WTC11 (cell line): ENCODE measurements at regions not wholly inside any gene's neighbourhood (a gene's known extent, or its start where the extent isn't known, plus 50 kb on each side); places are given as distances from the start of the nearest gene placed in this dataset.

Source experiments
- ATAC-seq: fragments of 200-7000 bp; cut with Tn5 transposase; 2 replicates; pipeline ENCODE4 v1.10.0; 2021; ENCODE audit warnings: mild to moderate bottlenecking, moderate library complexity
- CTCF ChIA-PET: fragments of 300-600 bp; sonication (Branson Sonifier 250); formaldehyde crosslinking; loops from one replicate; lab custom pipeline; 2021; ENCODE audit warnings: antibody characterized with exemption; lab: Charles Lee
- POLR2A ChIA-PET: fragments of 350-600 bp; sonication (Branson Sonifier 250); formaldehyde crosslinking; loops from one replicate; lab custom pipeline; 2021; ENCODE audit warnings: antibody characterized with exemption; lab: Charles Lee
- DNase-seq: peaks from one replicate; pipeline ENCODE4 v3.0.0; 2021; ENCODE audit warnings: low spot score
- H3K27ac Mint-ChIP-seq: 2 replicates; pipeline ENCODE4 v1.8.0; 2021; ENCODE audit warnings: mixed read lengths
- H3K27me3 Mint-ChIP-seq: 2 replicates; pipeline ENCODE4 v1.8.0; 2021; ENCODE audit warnings: low read depth, mild to moderate bottlenecking, moderate library complexity, mixed read lengths
- H3K36me3 Mint-ChIP-seq: 2 replicates; pipeline ENCODE4 v1.8.0; 2021; ENCODE audit warnings: mixed read lengths
- H3K4me1 Mint-ChIP-seq: 2 replicates; pipeline ENCODE4 v1.8.0; 2022; ENCODE audit warnings: mixed read lengths
- H3K4me3 Mint-ChIP-seq: 2 replicates; pipeline ENCODE4 v1.8.0; 2021; ENCODE audit warnings: mild to moderate bottlenecking, moderate library complexity, mixed read lengths
- H3K9me3 Mint-ChIP-seq: 2 replicates; pipeline ENCODE4 v1.8.0; 2021; ENCODE audit warnings: mixed read lengths
- CBFB ChIP-seq: sonication (generic); formaldehyde crosslinking; IDR thresholded peaks from 2 replicates; pipeline ENCODE4 v1.8.1; 2022; ENCODE audit warnings: mild to moderate bottlenecking, low read depth, missing genetic modification reagents
- CREM ChIP-seq: sonication (generic); formaldehyde crosslinking; IDR thresholded peaks from 2 replicates; pipeline ENCODE4 v1.8.1; 2022; ENCODE audit warnings: mild to moderate bottlenecking, missing genetic modification reagents, moderate library complexity
- ESRRA ChIP-seq: sonication (generic); formaldehyde crosslinking; IDR thresholded peaks from 2 replicates; pipeline ENCODE4 v1.8.1; 2022; ENCODE audit warnings: mild to moderate bottlenecking, missing genetic modification reagents, borderline replicate concordance
- FOXJ3 ChIP-seq: sonication (generic); formaldehyde crosslinking; IDR thresholded peaks from 2 replicates; pipeline ENCODE4 v1.9.0; 2021; ENCODE audit warnings: missing genetic modification reagents, mild to moderate bottlenecking, borderline replicate concordance
- IRF1 ChIP-seq: sonication (generic); formaldehyde crosslinking; IDR thresholded peaks from 2 replicates; pipeline ENCODE4 v1.8.0; 2023; ENCODE audit warnings: missing genetic modification reagents
- MYBL2 ChIP-seq: sonication (generic); formaldehyde crosslinking; IDR thresholded peaks from 2 replicates; pipeline ENCODE4 v1.8.1; 2023; ENCODE audit warnings: mild to moderate bottlenecking, moderate library complexity, missing genetic modification reagents
- NFATC4 ChIP-seq: fragments of 250-450 bp; sonication (Bioruptor Pico); IDR thresholded peaks from 2 replicates; pipeline ENCODE4 v1.9.0; 2021; ENCODE audit warnings: mild to moderate bottlenecking
- NFE2L1 ChIP-seq: sonication (generic); formaldehyde crosslinking; IDR thresholded peaks from 2 replicates; pipeline ENCODE4 v1.8.1; 2023; ENCODE audit warnings: missing genetic modification reagents
- NFYB ChIP-seq: sonication (generic); formaldehyde crosslinking; conservative IDR thresholded peaks from 2 replicates; pipeline ENCODE4 v1.8.0; 2022; ENCODE audit warnings: low read depth, missing genetic modification reagents
- OVOL2 ChIP-seq: fragments of 250-450 bp; sonication (Bioruptor Pico); IDR thresholded peaks from 2 replicates; pipeline ENCODE4 v1.9.0; 2021; ENCODE audit warnings: mild to moderate bottlenecking, borderline replicate concordance
- RORB ChIP-seq: fragments of 250-450 bp; sonication (Bioruptor Pico); IDR thresholded peaks from 2 replicates; pipeline ENCODE4 v1.9.0; 2021; ENCODE audit warnings: mild to moderate bottlenecking
- SMAD3 ChIP-seq: sonication (generic); formaldehyde crosslinking; IDR thresholded peaks from 2 replicates; pipeline ENCODE4 v1.8.0; 2022; ENCODE audit warnings: missing genetic modification reagents, mild to moderate bottlenecking, borderline replicate concordance
- SP1 ChIP-seq: sonication (generic); formaldehyde crosslinking; conservative IDR thresholded peaks from 2 replicates; pipeline ENCODE4 v1.8.1; 2022; ENCODE audit warnings: missing genetic modification reagents
- TEAD1 ChIP-seq: sonication (generic); formaldehyde crosslinking; IDR thresholded peaks from 2 replicates; pipeline ENCODE4 v1.8.0; 2022; ENCODE audit warnings: mild to moderate bottlenecking, missing genetic modification reagents
- TP53 ChIP-seq: sonication (generic); formaldehyde crosslinking; IDR thresholded peaks from 2 replicates; pipeline ENCODE4 v1.8.1; 2023; ENCODE audit warnings: mild to moderate bottlenecking, missing genetic modification reagents
- ZNF138 ChIP-seq: sonication (generic); formaldehyde crosslinking; conservative IDR thresholded peaks from 2 replicates; pipeline ENCODE4 v1.8.1; 2022; ENCODE audit warnings: mild to moderate bottlenecking, moderate library complexity, missing genetic modification reagents
- ZNF232 ChIP-seq: sonication (generic); formaldehyde crosslinking; IDR thresholded peaks from 2 replicates; pipeline ENCODE4 v1.8.0; 2022; ENCODE audit warnings: mild to moderate bottlenecking, missing genetic modification reagents
- ZNF416 ChIP-seq: fragments of 250-450 bp; sonication (Bioruptor Pico); IDR thresholded peaks from 2 replicates; pipeline ENCODE4 v1.9.0; 2021; ENCODE audit warnings: mild to moderate bottlenecking, inconsistent platforms
- TF ChIP-seq, protein P1 (sequence below): sonication (generic); formaldehyde crosslinking; IDR thresholded peaks from 2 replicates; pipeline ENCODE4 v1.8.1; 2022; ENCODE audit warnings: mild to moderate bottlenecking, moderate library complexity, missing genetic modification reagents
- TF ChIP-seq, protein P2 (sequence below): sonication (generic); formaldehyde crosslinking; IDR thresholded peaks from 2 replicates; pipeline ENCODE4 v1.8.0; 2023; ENCODE audit warnings: missing genetic modification reagents, mild to moderate bottlenecking, borderline replicate concordance
- TF ChIP-seq, protein P3 (sequence below): fragments of 250-450 bp; sonication (Bioruptor Pico); IDR thresholded peaks from 2 replicates; pipeline ENCODE4 v1.9.0; 2021; ENCODE audit warnings: mild to moderate bottlenecking
- TF ChIP-seq, protein P4 (sequence below): sonication (generic); formaldehyde crosslinking; IDR thresholded peaks from 2 replicates; pipeline ENCODE4 v1.8.1; 2022; ENCODE audit warnings: low read depth, missing genetic modification reagents, borderline replicate concordance
- TF ChIP-seq, protein P5 (sequence below): fragments of 250-450 bp; sonication (Bioruptor Pico); IDR thresholded peaks from 2 replicates; pipeline ENCODE4 v1.9.0; 2021; ENCODE audit warnings: mild to moderate bottlenecking

DNA sequence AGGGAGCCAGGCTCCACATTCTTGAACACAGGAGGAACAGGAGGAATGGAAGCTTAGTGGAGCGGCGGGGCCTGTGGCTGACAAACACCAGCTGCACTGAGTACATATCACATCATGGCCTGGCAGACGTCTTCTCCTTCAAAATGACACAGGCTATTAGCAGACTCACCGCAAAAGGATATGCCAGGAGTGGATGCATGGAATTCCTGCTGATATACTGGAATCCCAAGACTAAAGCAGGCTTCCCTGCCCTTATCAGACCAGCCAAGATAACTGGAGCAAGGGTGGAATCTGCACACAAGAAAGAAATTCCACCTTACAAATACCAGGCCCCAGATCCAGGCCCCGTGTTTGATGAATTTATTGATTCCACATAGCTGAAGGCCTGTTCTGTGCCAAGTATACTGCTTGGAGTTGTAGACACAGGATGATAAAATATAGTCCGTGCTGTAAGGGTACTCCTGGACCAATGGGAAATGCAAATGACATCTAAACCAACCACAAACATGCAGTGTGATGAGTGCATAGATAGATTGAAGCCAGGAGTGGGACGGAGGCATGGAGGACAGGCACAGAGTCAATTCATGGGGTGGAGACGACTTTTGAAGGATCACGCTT is 480.5 kb upstream of the ZMIZ1 start:
- ATAC-seq (no peak), DNase-seq (no peak)
- no peak for TF ChIP-seq IRF1 (CRISPR knock-in tag)
- no peak for TF ChIP-seq RORB (CRISPR knock-in tag)
- TF ChIP-seq, protein P1, sequence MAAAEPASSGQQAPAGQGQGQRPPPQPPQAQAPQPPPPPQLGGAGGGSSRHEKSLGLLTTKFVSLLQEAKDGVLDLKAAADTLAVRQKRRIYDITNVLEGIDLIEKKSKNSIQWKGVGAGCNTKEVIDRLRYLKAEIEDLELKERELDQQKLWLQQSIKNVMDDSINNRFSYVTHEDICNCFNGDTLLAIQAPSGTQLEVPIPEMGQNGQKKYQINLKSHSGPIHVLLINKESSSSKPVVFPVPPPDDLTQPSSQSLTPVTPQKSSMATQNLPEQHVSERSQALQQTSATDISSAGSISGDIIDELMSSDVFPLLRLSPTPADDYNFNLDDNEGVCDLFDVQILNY (CRISPR knock-in tag), result no peak
- no peak for TF ChIP-seq SMAD3
- TF ChIP-seq SP1 (CRISPR knock-in tag), result no peak
- TF ChIP-seq FOXJ3, result no peak
- Mint-ChIP-seq H3K4me3 (no peak overlapping the region), H3K4me1 (peaks cover 3% of the 10 kb centered on the region), H3K27ac (no peak overlapping the region), H3K27me3 (peaks cover 4% of the 10 kb centered on the region; the same call in 1 of the 2 replicates), H3K36me3 (no peaks in the 10 kb centered on the region), H3K9me3 (peaks cover 13% of the 10 kb centered on the region)
- ChIA-PET POLR2A (no interaction called here), CTCF (no interaction called here)

- TF ChIP-seq ZNF138, result no peak
- no peak for TF ChIP-seq SP1 (CRISPR knock-in tag)
- no peak for TF ChIP-seq OVOL2 (CRISPR knock-in tag)
- no peak for TF ChIP-seq SMAD3
- no peak for TF ChIP-seq NFE2L1 (CRISPR knock-in tag)
- TF ChIP-seq, protein P2, sequence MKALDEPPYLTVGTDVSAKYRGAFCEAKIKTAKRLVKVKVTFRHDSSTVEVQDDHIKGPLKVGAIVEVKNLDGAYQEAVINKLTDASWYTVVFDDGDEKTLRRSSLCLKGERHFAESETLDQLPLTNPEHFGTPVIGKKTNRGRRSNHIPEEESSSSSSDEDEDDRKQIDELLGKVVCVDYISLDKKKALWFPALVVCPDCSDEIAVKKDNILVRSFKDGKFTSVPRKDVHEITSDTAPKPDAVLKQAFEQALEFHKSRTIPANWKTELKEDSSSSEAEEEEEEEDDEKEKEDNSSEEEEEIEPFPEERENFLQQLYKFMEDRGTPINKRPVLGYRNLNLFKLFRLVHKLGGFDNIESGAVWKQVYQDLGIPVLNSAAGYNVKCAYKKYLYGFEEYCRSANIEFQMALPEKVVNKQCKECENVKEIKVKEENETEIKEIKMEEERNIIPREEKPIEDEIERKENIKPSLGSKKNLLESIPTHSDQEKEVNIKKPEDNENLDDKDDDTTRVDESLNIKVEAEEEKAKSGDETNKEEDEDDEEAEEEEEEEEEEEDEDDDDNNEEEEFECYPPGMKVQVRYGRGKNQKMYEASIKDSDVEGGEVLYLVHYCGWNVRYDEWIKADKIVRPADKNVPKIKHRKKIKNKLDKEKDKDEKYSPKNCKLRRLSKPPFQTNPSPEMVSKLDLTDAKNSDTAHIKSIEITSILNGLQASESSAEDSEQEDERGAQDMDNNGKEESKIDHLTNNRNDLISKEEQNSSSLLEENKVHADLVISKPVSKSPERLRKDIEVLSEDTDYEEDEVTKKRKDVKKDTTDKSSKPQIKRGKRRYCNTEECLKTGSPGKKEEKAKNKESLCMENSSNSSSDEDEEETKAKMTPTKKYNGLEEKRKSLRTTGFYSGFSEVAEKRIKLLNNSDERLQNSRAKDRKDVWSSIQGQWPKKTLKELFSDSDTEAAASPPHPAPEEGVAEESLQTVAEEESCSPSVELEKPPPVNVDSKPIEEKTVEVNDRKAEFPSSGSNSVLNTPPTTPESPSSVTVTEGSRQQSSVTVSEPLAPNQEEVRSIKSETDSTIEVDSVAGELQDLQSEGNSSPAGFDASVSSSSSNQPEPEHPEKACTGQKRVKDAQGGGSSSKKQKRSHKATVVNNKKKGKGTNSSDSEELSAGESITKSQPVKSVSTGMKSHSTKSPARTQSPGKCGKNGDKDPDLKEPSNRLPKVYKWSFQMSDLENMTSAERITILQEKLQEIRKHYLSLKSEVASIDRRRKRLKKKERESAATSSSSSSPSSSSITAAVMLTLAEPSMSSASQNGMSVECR (CRISPR knock-in tag), result no peak
- no peak for TF ChIP-seq CREM (CRISPR knock-in tag)
- TF ChIP-seq ESRRA, result no peak
- TF ChIP-seq, all 79 proteins: peak for 0
- no peaks in the 10 kb centered on the region for H3K27me3 Mint-ChIP-seq
- H3K4me3 Mint-ChIP-seq, result no peak overlapping the region
- DNase-seq (no peak), ATAC-seq (no peak)
- peaks cover 3% of the 10 kb centered on the region for H3K4me1 Mint-ChIP-seq
- H3K27ac Mint-ChIP-seq, result no peak overlapping the region
- ChIA-PET POLR2A (no interaction called here), CTCF (interaction anchor here (1.6 kb wide), 1 partner anchor 68 kb away, joined by 4 read pairs; no protein-coding TSS in a partner anchor)
- no peaks in the 10 kb centered on the region for H3K36me3 Mint-ChIP-seq
- H3K9me3 Mint-ChIP-seq, result peaks cover 13% of the 10 kb centered on the region
These were observed 479.1 kb upstream of the ZMIZ1 start for GRCh38 chr10:78589687-78590086.

DNA sequence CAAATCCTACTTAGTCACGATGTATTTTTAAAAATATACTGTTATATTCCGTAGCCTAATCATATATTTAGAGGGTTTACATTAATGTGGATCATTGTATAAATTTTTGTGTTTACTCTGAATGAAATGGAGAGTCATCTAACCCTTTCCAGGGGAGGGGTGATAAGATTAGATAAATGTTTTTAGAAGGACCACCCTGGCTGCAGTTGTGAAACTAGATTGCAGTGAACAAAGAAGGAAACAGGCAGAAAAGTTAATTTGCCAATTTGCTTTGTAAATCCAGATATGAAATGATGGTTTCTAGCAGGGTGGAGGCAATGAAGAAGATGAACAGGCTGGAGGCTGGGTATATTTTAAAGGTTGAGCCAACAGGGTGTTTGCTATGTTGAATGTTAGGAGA is 477.7 kb upstream of the ZMIZ1 start:
- CTCF ChIA-PET, result interaction anchor here (0.6 kb wide), 1 partner anchor 702 kb away, joined by 3 read pairs; no protein-coding TSS in a partner anchor
- Mint-ChIP-seq H3K36me3 (no peaks in the 10 kb centered on the region), H3K4me1 (no peaks in the 10 kb centered on the region), H3K4me3 (no peak overlapping the region), H3K27ac (no peak overlapping the region), H3K27me3 (no peaks in the 10 kb centered on the region), H3K9me3 (peaks cover 13% of the 10 kb centered on the region)
- DNase-seq (no peak), ATAC-seq (no peak)
- POLR2A ChIA-PET, result no interaction called here
- TF ChIP-seq FOXJ3 (no peak), ZNF416 (CRISPR knock-in tag) (no peak), TEAD1 (no peak), NFYB (CRISPR knock-in tag) (no peak), MYBL2 (CRISPR knock-in tag) (no peak), CBFB (no peak), ESRRA (no peak), NFATC4 (no peak), TP53 (CRISPR knock-in tag) (no peak), ZNF232 (no peak)
- TF ChIP-seq, protein P3, sequence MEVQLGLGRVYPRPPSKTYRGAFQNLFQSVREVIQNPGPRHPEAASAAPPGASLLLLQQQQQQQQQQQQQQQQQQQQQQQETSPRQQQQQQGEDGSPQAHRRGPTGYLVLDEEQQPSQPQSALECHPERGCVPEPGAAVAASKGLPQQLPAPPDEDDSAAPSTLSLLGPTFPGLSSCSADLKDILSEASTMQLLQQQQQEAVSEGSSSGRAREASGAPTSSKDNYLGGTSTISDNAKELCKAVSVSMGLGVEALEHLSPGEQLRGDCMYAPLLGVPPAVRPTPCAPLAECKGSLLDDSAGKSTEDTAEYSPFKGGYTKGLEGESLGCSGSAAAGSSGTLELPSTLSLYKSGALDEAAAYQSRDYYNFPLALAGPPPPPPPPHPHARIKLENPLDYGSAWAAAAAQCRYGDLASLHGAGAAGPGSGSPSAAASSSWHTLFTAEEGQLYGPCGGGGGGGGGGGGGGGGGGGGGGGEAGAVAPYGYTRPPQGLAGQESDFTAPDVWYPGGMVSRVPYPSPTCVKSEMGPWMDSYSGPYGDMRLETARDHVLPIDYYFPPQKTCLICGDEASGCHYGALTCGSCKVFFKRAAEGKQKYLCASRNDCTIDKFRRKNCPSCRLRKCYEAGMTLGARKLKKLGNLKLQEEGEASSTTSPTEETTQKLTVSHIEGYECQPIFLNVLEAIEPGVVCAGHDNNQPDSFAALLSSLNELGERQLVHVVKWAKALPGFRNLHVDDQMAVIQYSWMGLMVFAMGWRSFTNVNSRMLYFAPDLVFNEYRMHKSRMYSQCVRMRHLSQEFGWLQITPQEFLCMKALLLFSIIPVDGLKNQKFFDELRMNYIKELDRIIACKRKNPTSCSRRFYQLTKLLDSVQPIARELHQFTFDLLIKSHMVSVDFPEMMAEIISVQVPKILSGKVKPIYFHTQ (CRISPR knock-in tag), result no peak
- TF ChIP-seq, protein P4, sequence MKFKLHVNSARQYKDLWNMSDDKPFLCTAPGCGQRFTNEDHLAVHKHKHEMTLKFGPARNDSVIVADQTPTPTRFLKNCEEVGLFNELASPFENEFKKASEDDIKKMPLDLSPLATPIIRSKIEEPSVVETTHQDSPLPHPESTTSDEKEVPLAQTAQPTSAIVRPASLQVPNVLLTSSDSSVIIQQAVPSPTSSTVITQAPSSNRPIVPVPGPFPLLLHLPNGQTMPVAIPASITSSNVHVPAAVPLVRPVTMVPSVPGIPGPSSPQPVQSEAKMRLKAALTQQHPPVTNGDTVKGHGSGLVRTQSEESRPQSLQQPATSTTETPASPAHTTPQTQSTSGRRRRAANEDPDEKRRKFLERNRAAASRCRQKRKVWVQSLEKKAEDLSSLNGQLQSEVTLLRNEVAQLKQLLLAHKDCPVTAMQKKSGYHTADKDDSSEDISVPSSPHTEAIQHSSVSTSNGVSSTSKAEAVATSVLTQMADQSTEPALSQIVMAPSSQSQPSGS (CRISPR knock-in tag), result no peak
- TF ChIP-seq, protein P5, sequence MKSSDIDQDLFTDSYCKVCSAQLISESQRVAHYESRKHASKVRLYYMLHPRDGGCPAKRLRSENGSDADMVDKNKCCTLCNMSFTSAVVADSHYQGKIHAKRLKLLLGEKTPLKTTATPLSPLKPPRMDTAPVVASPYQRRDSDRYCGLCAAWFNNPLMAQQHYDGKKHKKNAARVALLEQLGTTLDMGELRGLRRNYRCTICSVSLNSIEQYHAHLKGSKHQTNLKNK (CRISPR knock-in tag), result no peak
